ENCODE measurements at regions not wholly inside any gene's neighbourhood (a gene's known extent, or its start where the extent isn't known, plus 50 kb on each side); places are given as distances from the start of the nearest gene placed in this dataset.

- no peak for TF ChIP-seq CTCF (IDR thresholded peaks at IDR 0.05; ENCODE audit: low read depth, low read length)
- TF ChIP-seq EZH2phosphoT487 (IDR thresholded peaks at IDR 0.05; ENCODE audit: low read depth): no peak
Measured at GRCh38 chr15:38859574-38859973, 295.0 kb upstream of the RASGRP1 start.

All from OCI-LY3 (cell line).